ENCODE measurements at regions not wholly inside any gene's neighbourhood (a gene's known extent, or its start where the extent isn't known, plus 50 kb on each side); places are given as distances from the start of the nearest gene placed in this dataset.

DNA sequence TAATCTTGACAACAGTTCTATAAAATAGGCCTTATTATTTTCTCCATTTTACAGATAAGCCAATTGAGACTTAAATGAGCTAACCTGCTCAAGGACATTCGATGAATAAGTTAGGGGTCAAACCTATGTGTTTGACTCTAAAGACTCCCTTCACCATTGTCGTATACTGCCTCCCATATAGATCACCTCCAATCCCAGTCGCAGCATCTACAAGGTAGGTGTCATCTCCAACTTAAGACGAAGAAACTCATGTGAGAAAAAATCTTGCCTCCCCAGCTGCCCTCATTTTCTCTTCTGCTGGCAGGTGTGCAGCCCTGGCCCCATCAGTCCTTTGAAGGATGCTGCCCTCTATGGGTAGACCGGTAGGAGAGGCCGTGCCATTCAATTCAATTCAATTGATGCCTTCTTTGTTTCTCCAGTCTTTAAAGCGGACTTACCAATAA lies 75.2 kb upstream of the SMARCA2 start:
- TF ChIP-seq, protein P1, sequence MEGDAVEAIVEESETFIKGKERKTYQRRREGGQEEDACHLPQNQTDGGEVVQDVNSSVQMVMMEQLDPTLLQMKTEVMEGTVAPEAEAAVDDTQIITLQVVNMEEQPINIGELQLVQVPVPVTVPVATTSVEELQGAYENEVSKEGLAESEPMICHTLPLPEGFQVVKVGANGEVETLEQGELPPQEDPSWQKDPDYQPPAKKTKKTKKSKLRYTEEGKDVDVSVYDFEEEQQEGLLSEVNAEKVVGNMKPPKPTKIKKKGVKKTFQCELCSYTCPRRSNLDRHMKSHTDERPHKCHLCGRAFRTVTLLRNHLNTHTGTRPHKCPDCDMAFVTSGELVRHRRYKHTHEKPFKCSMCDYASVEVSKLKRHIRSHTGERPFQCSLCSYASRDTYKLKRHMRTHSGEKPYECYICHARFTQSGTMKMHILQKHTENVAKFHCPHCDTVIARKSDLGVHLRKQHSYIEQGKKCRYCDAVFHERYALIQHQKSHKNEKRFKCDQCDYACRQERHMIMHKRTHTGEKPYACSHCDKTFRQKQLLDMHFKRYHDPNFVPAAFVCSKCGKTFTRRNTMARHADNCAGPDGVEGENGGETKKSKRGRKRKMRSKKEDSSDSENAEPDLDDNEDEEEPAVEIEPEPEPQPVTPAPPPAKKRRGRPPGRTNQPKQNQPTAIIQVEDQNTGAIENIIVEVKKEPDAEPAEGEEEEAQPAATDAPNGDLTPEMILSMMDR (IDR thresholded peaks at IDR 0.05): peak in 1 of 2 experiments; percentile 21
- Histone ChIP-seq H3K4me1 (no peaks in the 10 kb centered on the region), H3K27ac (no peak overlapping the region), H3K27me3 (no peaks in the 10 kb centered on the region), H3K9me3 (no peaks in the 10 kb centered on the region), H3K4me3 (no peak overlapping the region), H3K36me3 (no peaks in the 10 kb centered on the region)
- intact Hi-C loops (cut with DNase I; ENCODE audit: low total_unique reads): no loop called here
- no peak for DNase-seq

DNA sequence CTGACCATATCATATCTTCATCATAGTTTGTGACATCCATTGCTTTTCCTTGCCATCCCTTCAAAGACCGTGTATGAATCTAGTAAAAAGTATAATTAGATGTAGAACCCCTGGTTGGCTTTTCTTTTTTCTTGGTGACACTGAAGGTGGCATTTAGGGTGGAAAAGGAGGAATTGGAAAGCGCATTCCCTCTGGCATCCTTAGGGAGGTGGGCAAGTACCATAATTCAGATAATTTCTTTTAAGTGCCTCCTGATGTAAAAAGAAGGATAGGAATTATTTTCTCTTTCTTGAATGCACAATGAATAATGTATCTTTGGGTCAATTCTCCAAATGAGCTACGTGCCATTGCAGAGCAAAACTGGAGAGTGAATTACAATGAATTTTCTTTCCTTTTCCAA lies 73.2 kb upstream of the SMARCA2 start:
- H3K4me3 ChIP-seq: no peak overlapping the region
- no peak for DNase-seq
- H3K27ac ChIP-seq: no peak overlapping the region
- no peaks in the 10 kb centered on the region for H3K9me3 ChIP-seq
- H3K4me1 ChIP-seq: no peaks in the 10 kb centered on the region
- intact Hi-C loops (cut with DNase I; ENCODE audit: low total_unique reads): no loop called here
- H3K36me3 ChIP-seq: no peaks in the 10 kb centered on the region
- TF ChIP-seq, protein P1 (IDR thresholded peaks at IDR 0.05): peak; percentile 16 to 24
- H3K27me3 ChIP-seq: no peaks in the 10 kb centered on the region

DNA sequence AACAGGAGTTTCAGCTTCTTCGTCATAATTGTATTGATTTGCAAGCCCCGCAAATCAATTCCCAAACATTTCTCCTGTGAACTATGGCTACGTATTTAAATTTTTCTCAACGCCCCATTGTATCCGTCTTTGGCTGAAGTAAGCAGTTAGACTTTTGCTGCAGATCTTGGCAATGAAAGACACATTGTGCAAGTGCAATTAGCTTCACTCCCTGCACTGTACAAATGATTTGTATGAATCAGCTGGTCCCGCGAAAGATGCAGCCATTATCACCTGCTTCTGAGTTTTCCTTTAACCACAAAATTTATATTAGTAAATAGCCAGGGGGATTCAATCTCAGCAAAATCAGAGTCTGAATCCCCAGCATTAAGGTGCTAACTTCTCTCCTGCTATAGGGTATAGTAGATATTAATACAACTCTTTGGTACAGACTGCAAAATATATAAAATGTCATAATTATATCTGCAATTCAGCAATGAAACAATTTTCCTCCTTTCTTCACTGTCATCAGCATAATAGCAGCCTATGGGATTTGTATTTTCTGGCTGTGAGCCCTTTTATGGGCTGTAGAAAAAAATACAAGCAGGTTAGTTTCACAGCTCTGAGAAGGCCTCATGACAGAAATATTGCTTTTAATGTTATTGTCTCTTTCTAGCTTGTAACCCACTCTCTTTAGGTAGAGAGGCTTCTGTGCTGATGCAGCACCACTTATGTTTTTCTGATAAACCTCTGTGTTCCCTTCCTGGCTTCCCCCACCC lies 68.4 kb upstream of the SMARCA2 start:
- no peaks in the 10 kb centered on the region for H3K27me3 ChIP-seq
- no peak for DNase-seq
- no peaks in the 10 kb centered on the region for H3K36me3 ChIP-seq
- H3K27ac ChIP-seq: no peak overlapping the region
- H3K4me1 ChIP-seq: no peaks in the 10 kb centered on the region
- H3K9me3 ChIP-seq: no peaks in the 10 kb centered on the region
- intact Hi-C loops (cut with DNase I; ENCODE audit: low total_unique reads): no loop called here
- H3K4me3 ChIP-seq: no peak overlapping the region
- TF ChIP-seq, protein P1 (IDR thresholded peaks at IDR 0.05): no peak

DNA sequence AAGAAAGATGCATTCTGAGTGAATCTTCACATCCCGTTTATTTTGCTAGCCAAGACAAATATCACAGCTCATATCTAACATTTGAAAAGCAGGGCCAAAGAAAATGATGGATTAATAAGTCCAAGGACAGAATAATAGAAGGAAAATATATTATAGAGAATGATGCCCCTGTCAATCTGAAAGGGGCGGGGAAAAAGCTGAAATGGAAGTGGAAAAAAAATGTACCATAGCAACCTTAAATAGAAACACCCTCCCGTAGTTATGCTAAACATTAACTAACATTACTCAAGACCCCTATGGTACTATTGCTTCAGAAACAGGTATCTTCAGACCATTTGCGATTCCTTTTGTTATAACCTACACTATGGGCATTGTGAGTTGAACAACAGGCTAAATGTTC lies 67.7 kb upstream of the SMARCA2 start:
- no peaks in the 10 kb centered on the region for H3K4me1 ChIP-seq
- intact Hi-C loops (cut with DNase I; ENCODE audit: low total_unique reads): no loop called here
- H3K27ac ChIP-seq: no peak overlapping the region
- no peak for DNase-seq
- H3K4me3 ChIP-seq: no peak overlapping the region
- H3K27me3 ChIP-seq: no peaks in the 10 kb centered on the region
- H3K36me3 ChIP-seq: no peaks in the 10 kb centered on the region
- H3K9me3 ChIP-seq: no peaks in the 10 kb centered on the region
- TF ChIP-seq, protein P1 (IDR thresholded peaks at IDR 0.05): no peak

DNA sequence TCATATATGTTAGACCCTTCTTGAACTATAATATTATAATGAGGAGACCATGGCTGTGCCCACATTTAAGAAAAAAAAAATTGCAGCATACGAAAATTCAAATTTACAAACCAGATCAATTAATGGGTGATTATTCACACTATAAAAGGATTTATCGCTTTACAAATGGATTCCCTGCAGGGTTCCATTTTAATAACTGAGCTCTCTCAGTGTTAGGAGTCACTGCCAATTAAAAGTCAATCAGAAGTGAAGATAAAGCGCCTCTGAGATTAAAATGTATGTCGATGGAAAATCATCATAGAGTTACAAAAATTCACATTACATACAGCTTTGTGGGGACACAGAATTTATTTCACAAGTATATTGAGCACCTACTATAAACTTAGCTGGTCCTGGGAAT lies 66.6 kb upstream of the SMARCA2 start:
- no peak overlapping the region for H3K4me3 ChIP-seq
- no peaks in the 10 kb centered on the region for H3K27me3 ChIP-seq
- intact Hi-C loops (cut with DNase I; ENCODE audit: low total_unique reads): no loop called here
- H3K27ac ChIP-seq: no peak overlapping the region
- no peaks in the 10 kb centered on the region for H3K4me1 ChIP-seq
- H3K9me3 ChIP-seq: no peaks in the 10 kb centered on the region
- no peaks in the 10 kb centered on the region for H3K36me3 ChIP-seq
- no peak for DNase-seq
- TF ChIP-seq, protein P1 (IDR thresholded peaks at IDR 0.05): no peak
